PC-9 (cell line): ENCODE measurements at regions not wholly inside any gene's neighbourhood (a gene's known extent, or its start where the extent isn't known, plus 50 kb on each side); places are given as distances from the start of the nearest gene placed in this dataset.

ENCODE experiments used
- CTCF ChIP-seq: fragments of 200-600 bp; sonication (generic); conservative IDR thresholded peaks from 2 replicates; pipeline ENCODE4 v1.6.1; 2017; ENCODE audit warnings: mixed run types, antibody characterized with exemption, mild to moderate bottlenecking, moderate library complexity
- EZH2 ChIP-seq: fragments of 200-600 bp; sonication (generic); IDR thresholded peaks from 2 replicates; pipeline ENCODE4 v1.8.0; 2017; ENCODE audit warnings: antibody characterized with exemption, low read depth

- TF ChIP-seq EZH2 (no peak), CTCF (no peak)
Measured at GRCh38 chr3:8325306-8325705, 176.3 kb upstream of the LMCD1 start.
